Fibroblast of peridontal ligament (primary cell): ENCODE measurements at regions not wholly inside any gene's neighbourhood (a gene's known extent, or its start where the extent isn't known, plus 50 kb on each side); places are given as distances from the start of the nearest gene placed in this dataset.
"Not testable (repeated sequence)": the region's sequence is repeated elsewhere in the genome, so short reads cannot be mapped to it uniquely, and the experiment has no call there.

Experiments used
- DNase-seq: peaks from one replicate; pipeline ENCODE4 v3.0.0-alpha.2; 2010; ENCODE audit errors: extremely low read depth

- peak; percentile 18 for DNase-seq
These were observed 97.7 kb upstream of the SLC25A33 start for GRCh38 chr1:9441451-9442133.

GRCh38 chr1:9442278-9442846 lies 96.9 kb upstream of the SLC25A33 start:
- DNase-seq: peak; percentile 41

DNA sequence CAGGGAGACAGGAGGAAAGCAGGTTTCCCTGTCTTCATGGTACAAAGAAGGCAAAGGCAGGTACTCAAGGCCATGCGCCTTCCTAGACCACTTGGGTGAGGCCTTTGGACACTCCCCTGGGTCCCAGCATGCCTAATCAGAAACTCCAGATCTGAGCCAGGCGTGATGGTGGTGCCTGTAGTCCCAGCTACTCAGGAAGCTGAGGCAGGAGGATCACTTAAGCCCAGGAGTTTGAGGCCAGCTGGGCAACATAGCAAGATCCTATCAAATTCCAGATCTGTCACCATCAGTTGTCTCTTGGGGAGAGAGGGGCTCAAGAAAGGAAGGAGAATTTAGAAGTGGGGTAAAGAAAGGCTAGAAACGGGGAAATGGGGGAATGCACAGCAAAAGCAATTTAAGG lies 96.3 kb upstream of the SLC25A33 start:
- DNase-seq: no peak

GRCh38 chr1:9443913-9444445 lies 95.3 kb upstream of the SLC25A33 start:
- no peak for DNase-seq

DNA sequence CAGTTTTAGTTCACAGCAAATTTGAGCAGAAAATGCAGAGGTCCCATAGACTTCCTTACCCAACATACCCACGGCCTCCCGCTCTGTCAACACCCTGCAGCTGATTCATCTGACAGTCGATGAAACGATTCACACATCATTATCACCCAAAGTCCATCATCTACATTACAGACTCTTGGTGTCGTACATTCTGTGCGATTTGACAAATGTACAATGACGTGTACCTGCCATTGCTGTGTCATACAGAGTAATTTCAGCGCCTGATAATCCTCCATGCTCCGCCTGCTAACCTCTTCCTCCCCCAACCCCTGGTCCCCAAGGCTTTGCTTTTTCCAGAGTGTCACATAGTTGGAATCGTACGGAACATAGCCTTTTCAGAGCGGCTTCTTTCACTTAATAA lies 94.7 kb upstream of the SLC25A33 start:
- no peak for DNase-seq

GRCh38 chr1:9445081-9445480 lies 94.2 kb upstream of the SLC25A33 start:
- not testable (repeated sequence) for DNase-seq

- DNase-seq: no peak
These were observed 91.9 kb upstream of the SLC25A33 start for GRCh38 chr1:9447215-9447960.

GRCh38 chr1:9448132-9449109 lies 90.8 kb upstream of the SLC25A33 start:
- DNase-seq: no peak

- DNase-seq: peak; percentile 71
These were observed 90.1 kb upstream of the SLC25A33 start for GRCh38 chr1:9449110-9449627.

DNA sequence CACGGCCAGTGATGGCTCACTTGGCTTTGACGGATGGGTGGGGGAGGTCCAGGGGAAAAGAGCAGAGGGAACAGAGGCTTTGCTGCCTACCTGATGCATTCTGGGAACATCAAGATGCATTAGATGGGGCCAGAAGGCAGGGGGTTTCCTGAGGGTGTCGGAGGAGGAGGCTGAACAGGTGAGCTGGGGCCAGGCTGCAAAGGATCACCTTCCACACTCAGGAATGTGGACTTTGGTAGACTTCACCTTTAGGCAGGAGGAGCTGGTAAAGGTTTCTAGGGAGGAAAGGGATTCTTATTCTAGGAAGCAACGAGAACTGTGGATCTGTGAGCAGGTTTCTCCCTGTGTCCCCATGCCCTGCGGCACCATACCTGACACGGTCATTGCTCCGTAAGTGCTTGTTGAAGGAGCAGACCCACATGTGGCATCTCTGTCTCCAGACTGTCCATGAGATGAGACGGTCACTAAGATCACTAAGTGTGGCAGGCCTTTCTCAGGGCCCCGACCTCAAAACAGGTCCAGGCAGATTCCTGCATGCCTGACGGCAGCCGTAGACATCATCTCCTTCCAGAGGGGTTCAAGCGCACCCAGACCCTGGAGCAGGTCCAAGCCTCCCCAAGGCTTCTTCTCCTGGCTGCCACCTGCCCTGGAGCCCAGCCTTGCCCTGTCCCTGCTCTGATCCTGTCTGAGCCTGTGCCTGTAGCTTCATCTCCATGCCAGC lies 89.1 kb upstream of the SLC25A33 start:
- DNase-seq: no peak

GRCh38 chr1:9451081-9451480 lies 88.2 kb upstream of the SLC25A33 start:
- DNase-seq: no peak

DNA sequence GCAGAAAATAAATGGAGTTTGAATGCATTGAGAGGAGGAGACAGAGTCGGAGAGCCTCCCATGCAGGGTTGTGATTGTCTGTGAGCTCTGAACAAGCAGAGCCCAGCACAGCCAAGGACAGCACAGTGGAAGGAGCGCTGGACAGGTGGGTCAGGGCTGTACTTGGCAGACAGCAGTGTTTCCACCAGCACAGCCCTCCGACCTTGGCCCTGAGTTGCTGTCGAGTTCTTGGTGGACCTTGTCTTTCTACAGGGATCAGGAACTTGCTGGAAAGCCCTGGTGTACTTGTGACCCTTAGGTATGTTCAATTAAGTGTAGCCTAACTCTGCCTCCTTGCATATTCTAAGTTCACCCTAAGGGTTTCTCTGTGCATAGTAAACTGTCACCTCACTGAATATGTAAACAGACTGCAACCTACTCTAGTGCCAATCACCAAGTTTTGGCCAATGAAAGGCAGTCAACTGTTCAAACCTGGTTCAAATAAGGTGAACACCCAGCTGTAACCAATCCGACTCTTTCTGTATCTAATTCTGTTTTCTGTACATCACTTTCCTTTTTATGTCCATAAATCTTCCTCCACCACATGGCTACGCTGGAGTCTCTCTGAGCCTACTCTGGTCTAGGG lies 86.6 kb upstream of the SLC25A33 start:
- DNase-seq: no peak

DNA sequence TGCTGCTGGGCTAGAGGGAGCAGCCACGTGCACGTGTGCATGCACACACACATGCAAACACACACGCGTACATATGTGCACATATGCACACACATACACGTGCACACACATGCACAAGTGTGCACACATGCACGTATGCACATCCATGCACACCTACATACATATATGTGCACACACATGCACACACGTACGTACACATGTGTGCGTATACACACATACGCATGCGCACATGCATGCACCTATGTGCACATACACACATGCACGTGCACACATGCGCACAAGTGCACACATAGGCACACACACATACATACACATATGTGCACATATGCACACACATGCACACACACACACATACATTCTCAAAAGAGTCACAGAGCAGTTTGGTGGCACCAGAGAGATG lies 85.9 kb upstream of the SLC25A33 start:
- no peak for DNase-seq

- no peak for DNase-seq
These were observed 85.4 kb upstream of the SLC25A33 start for GRCh38 chr1:9453779-9454418.

DNA sequence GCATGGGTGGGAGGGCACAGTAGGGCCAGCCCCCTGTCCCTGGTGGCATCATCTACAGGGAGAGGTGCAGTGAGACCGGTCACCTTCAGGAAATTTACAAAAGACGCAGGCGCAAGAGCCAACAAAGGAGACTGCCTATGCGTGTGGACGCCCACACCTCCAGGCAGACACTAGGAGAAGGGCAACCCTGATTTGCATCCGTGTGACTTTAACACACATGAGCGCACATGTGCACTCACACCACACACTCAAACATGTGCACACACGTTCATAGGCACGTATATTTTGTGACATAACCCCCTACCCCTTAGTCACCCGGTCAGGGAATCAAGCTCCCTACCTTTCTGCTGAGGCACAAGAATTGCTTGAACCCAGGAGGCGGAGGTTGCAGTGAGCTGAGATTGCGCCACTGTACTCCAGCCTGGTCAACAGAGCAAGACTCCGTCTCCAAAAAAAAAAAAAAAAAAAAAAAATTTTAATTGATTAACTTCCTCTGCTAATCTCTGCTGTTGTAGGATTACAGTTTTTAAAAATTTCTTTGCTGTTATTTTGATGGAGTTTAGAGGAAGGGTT lies 84.7 kb upstream of the SLC25A33 start:
- no peak for DNase-seq

GRCh38 chr1:9455487-9456234 lies 83.6 kb upstream of the SLC25A33 start:
- peak; percentile 79 for DNase-seq

GRCh38 chr1:9456833-9457232 lies 82.4 kb upstream of the SLC25A33 start:
- DNase-seq: no peak

DNA sequence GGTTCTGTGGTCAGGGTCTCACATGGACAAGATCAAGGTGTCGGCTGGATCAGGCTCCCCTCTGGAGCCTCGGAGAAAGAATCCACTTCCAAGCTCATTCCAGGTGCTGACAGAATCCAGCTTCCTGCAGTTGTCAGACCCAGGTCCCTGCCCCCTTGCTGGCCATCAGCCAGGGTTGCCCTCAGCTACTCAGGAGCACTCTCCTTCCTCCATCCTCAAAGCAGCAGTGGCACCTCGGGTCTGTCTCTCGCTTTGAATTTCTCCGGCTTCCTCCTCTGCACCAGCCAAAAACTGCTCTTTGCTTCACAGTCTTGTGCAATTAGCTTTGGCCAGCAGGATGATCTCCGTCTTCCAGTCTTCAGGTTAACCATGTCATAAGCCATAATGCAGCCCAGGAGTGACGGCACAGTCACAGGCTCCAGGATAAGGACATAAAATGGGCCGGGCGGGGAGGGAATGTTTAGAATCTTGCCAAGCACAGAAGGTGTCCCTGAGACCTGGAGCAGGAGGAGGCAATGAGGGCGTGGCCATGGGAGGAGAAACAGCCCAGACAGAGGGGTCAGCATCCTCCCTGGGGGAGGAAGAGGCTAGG lies 79.4 kb upstream of the SLC25A33 start:
- DNase-seq: no peak
